ENCODE measurements at regions not wholly inside any gene's neighbourhood (a gene's known extent, or its start where the extent isn't known, plus 50 kb on each side); places are given as distances from the start of the nearest gene placed in this dataset.

- Histone ChIP-seq H3K9ac (ENCODE audit: low read length) (no peak overlapping the region), H3K9me3 (ENCODE audit: control insufficient read depth, low read depth, low read length) (no peaks in the 10 kb centered on the region), H3K27me3 (ENCODE audit: control insufficient read depth, insufficient read depth, low read length) (peaks cover 20% of the 10 kb centered on the region), H3K4me1 (ENCODE audit: control insufficient read depth, low read depth, low read length) (peaks cover 9% of the 10 kb centered on the region), H3K27ac (ENCODE audit: low read length) (no peak overlapping the region), H3K4me3 (ENCODE audit: low read length) (no peak overlapping the region), H3K36me3 (ENCODE audit: control insufficient read depth, low read depth, low read length) (no peaks in the 10 kb centered on the region)
These were observed 63.8 kb upstream of the CASZ1 start for GRCh38 chr1:10860218-10860617.

GRCh38 chr1:10860682-10861081 is 64.2 kb upstream of the CASZ1 start:
- Histone ChIP-seq H3K4me1 (ENCODE audit: control insufficient read depth, low read depth, low read length) (peaks cover 9% of the 10 kb centered on the region), H3K27me3 (ENCODE audit: control insufficient read depth, insufficient read depth, low read length) (peaks cover 25% of the 10 kb centered on the region), H3K27ac (ENCODE audit: low read length) (no peak overlapping the region), H3K4me3 (ENCODE audit: low read length) (no peak overlapping the region), H3K36me3 (ENCODE audit: control insufficient read depth, low read depth, low read length) (no peaks in the 10 kb centered on the region), H3K9ac (ENCODE audit: low read length) (no peak overlapping the region), H3K9me3 (ENCODE audit: control insufficient read depth, low read depth, low read length) (no peaks in the 10 kb centered on the region)

DNA sequence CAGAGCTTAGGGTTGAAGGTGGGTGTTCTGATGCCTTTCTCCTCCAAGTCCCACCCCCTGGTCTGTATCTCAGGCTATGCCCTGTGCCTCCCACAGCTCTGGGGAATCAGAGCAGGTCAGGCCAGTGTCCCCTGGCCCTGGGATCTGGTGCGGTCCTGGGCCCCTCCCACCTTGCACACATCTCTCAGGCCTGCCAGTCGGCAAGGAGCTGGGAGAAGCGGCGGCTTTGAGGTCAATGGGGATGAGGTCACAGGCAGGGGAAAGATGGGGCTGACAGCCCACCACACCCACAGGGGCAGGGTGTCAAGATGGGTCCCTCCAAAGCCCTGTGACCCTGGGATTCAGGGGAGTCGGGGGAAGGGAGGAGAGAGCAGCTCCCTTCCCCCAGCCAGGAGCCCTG is 65.4 kb upstream of the CASZ1 start:
- Histone ChIP-seq H3K4me3 (ENCODE audit: low read length) (no peak overlapping the region), H3K4me1 (ENCODE audit: control insufficient read depth, low read depth, low read length) (peaks cover 9% of the 10 kb centered on the region), H3K36me3 (ENCODE audit: control insufficient read depth, low read depth, low read length) (no peaks in the 10 kb centered on the region), H3K27me3 (ENCODE audit: control insufficient read depth, insufficient read depth, low read length) (peaks cover 34% of the 10 kb centered on the region), H3K9ac (ENCODE audit: low read length) (no peak overlapping the region), H3K27ac (ENCODE audit: low read length) (no peak overlapping the region), H3K9me3 (ENCODE audit: control insufficient read depth, low read depth, low read length) (no peaks in the 10 kb centered on the region)

GRCh38 chr1:10862743-10863335 is 66.4 kb upstream of the CASZ1 start:
- no peak overlapping the region for H3K4me3 ChIP-seq (ENCODE audit: low read length)
- no peak overlapping the region for H3K9ac ChIP-seq (ENCODE audit: low read length)
- peaks cover 14% of the 10 kb centered on the region for H3K4me1 ChIP-seq (ENCODE audit: control insufficient read depth, low read depth, low read length)
- no peak overlapping the region for H3K27ac ChIP-seq (ENCODE audit: low read length)
- no peaks in the 10 kb centered on the region for H3K36me3 ChIP-seq (ENCODE audit: control insufficient read depth, low read depth, low read length)
- H3K27me3 ChIP-seq (ENCODE audit: control insufficient read depth, insufficient read depth, low read length) = peaks cover 41% of the 10 kb centered on the region
- H3K9me3 ChIP-seq (ENCODE audit: control insufficient read depth, low read depth, low read length) = no peaks in the 10 kb centered on the region

DNA sequence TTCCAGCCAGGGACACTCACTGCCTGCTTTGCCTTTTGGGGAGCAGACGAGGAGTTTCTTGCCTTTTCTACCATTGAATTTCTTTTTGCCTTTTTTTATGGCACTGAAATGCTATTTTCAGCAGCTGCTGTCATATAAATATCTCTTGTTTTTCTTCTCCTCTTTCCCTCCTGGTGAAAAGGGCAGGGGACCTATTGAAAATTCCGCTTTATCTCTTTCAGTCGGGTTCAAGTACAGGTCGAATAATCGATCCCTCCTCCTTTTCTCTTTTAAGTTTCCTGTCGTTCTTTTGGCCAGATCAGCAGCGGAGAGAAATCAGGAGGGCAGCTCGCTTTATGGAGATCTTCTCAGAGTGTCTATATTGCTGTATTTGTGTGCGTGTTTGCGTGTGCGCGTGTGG is 67.4 kb upstream of the CASZ1 start:
- Histone ChIP-seq H3K27ac (ENCODE audit: low read length) (no peak overlapping the region), H3K9ac (ENCODE audit: low read length) (no peak overlapping the region), H3K4me1 (ENCODE audit: control insufficient read depth, low read depth, low read length) (peaks cover 14% of the 10 kb centered on the region), H3K36me3 (ENCODE audit: control insufficient read depth, low read depth, low read length) (no peaks in the 10 kb centered on the region), H3K9me3 (ENCODE audit: control insufficient read depth, low read depth, low read length) (no peaks in the 10 kb centered on the region), H3K27me3 (ENCODE audit: control insufficient read depth, insufficient read depth, low read length) (peaks cover 49% of the 10 kb centered on the region), H3K4me3 (ENCODE audit: low read length) (no peak overlapping the region)

GRCh38 chr1:10864776-10865175 is 68.3 kb upstream of the CASZ1 start:
- Histone ChIP-seq H3K36me3 (ENCODE audit: control insufficient read depth, low read depth, low read length) (no peaks in the 10 kb centered on the region), H3K9ac (ENCODE audit: low read length) (no peak overlapping the region), H3K4me1 (ENCODE audit: control insufficient read depth, low read depth, low read length) (peaks cover 14% of the 10 kb centered on the region), H3K27ac (ENCODE audit: low read length) (no peak overlapping the region), H3K27me3 (ENCODE audit: control insufficient read depth, insufficient read depth, low read length) (peaks cover 49% of the 10 kb centered on the region), H3K9me3 (ENCODE audit: control insufficient read depth, low read depth, low read length) (no peaks in the 10 kb centered on the region), H3K4me3 (ENCODE audit: low read length) (no peak overlapping the region)

DNA sequence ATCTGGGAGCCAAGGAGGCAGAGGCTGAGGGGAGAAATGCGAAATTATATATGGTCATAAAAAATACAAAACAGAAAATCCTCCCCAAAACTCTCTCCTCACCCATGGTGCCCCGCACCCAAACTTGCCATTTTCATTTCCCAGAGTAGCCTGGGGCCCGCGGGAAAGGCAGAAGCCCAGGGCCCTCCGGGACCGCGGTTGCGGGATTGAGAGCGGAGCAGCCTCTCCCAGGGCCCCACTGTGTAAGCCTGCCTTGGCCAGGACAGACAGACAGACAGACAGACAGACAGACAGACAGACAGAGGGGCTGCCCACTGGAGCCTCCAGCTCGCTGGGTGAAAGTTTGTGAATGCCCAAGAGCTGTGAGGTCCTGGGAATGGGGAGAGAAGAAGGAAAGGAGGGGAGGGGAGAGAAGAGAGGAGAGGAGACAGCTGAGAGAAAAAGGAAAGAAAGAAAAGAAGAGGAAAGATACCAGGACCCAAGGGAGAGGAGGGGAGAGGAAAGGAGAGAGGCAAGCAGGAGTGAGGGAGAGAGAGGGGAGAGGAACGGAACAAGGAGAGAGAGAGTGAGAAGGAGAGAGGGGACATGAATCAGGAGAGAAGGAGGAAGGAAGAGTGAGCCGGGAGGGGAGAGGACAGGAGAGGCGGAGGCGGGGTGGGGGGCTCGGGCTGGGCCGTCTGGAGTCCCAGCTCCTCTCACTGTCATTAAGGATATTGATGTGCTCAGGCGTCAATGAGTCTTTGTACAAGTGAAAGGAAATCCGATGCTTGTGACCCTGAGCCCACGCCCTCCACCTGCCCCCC is 69.3 kb upstream of the CASZ1 start:
- Histone ChIP-seq H3K36me3 (ENCODE audit: control insufficient read depth, low read depth, low read length) (no peaks in the 10 kb centered on the region), H3K27me3 (ENCODE audit: control insufficient read depth, insufficient read depth, low read length) (peaks cover 49% of the 10 kb centered on the region)

GRCh38 chr1:10866321-10867093 is 70.1 kb upstream of the CASZ1 start:
- Histone ChIP-seq H3K36me3 (ENCODE audit: control insufficient read depth, low read depth, low read length) (no peaks in the 10 kb centered on the region), H3K27me3 (ENCODE audit: control insufficient read depth, insufficient read depth, low read length) (peaks cover 49% of the 10 kb centered on the region), H3K27ac (ENCODE audit: low read length) (no peak overlapping the region), H3K4me1 (ENCODE audit: control insufficient read depth, low read depth, low read length) (peaks cover 5% of the 10 kb centered on the region), H3K9me3 (ENCODE audit: control insufficient read depth, low read depth, low read length) (no peaks in the 10 kb centered on the region), H3K9ac (ENCODE audit: low read length) (no peak overlapping the region), H3K4me3 (ENCODE audit: low read length) (peak overlapping the region; percentile 61)

More for the DNA sequence above, 69.3 kb upstream of the CASZ1 start:
- H3K9ac ChIP-seq (ENCODE audit: low read length) = no peak overlapping the region
- no peak overlapping the region for H3K27ac ChIP-seq (ENCODE audit: low read length)
- no peaks in the 10 kb centered on the region for H3K9me3 ChIP-seq (ENCODE audit: control insufficient read depth, low read depth, low read length)
- H3K4me3 ChIP-seq (ENCODE audit: low read length) = peak overlapping the region; percentile 11
- peaks cover 5% of the 10 kb centered on the region for H3K4me1 ChIP-seq (ENCODE audit: control insufficient read depth, low read depth, low read length)

GRCh38 chr1:10867138-10867721 is 70.8 kb upstream of the CASZ1 start:
- Histone ChIP-seq H3K4me3 (ENCODE audit: low read length) (peak overlapping the region; percentile 37), H3K27me3 (ENCODE audit: control insufficient read depth, insufficient read depth, low read length) (peaks cover 49% of the 10 kb centered on the region), H3K9ac (ENCODE audit: low read length) (no peak overlapping the region)

DNA sequence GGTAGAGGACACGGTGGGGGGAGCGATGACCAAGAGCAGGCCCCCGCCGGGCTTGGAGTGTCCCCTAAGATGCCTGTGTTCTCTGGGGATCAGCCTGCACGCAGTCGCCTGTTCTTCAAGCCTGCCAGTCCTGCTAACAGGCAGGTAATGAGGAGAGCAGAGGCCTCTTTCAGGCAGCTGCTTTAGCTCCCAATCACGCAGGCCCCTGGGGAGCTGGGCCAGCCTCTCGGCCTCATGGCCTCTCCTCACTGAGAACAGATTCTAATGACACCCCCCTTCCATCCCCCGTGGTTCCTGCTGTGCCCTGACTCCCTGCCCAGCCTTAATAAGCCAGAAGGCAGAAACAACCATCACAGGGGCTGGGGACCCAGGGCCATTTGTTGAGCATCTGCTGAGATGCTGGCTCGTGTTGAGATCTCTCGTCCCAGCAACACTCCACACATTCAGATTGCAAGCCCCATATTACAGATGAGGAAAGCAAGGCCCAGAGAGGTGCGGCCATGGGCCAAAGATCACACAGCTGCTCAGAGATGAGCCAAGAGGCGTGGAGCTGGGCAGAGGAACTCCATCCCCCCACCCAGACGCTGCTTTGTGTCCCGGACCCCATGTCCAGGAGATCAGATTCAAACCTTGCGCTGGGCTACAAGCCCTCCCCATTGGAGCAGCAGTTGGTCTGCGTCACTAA is 71.6 kb upstream of the CASZ1 start:
- peaks cover 5% of the 10 kb centered on the region for H3K4me1 ChIP-seq (ENCODE audit: control insufficient read depth, low read depth, low read length)
- H3K27me3 ChIP-seq (ENCODE audit: control insufficient read depth, insufficient read depth, low read length) = peaks cover 49% of the 10 kb centered on the region
- H3K4me3 ChIP-seq (ENCODE audit: low read length) = peak overlapping the region; percentile 37
- no peak overlapping the region for H3K27ac ChIP-seq (ENCODE audit: low read length)
- no peak overlapping the region for H3K9ac ChIP-seq (ENCODE audit: low read length)
- H3K36me3 ChIP-seq (ENCODE audit: control insufficient read depth, low read depth, low read length) = no peaks in the 10 kb centered on the region
- H3K9me3 ChIP-seq (ENCODE audit: control insufficient read depth, low read depth, low read length) = no peaks in the 10 kb centered on the region

More at GRCh38 chr1:10867138-10867721, 70.8 kb upstream of the CASZ1 start:
- H3K27ac ChIP-seq (ENCODE audit: low read length) = no peak overlapping the region
- H3K9me3 ChIP-seq (ENCODE audit: control insufficient read depth, low read depth, low read length) = no peaks in the 10 kb centered on the region
- peaks cover 5% of the 10 kb centered on the region for H3K4me1 ChIP-seq (ENCODE audit: control insufficient read depth, low read depth, low read length)
- H3K36me3 ChIP-seq (ENCODE audit: control insufficient read depth, low read depth, low read length) = no peaks in the 10 kb centered on the region

DNA sequence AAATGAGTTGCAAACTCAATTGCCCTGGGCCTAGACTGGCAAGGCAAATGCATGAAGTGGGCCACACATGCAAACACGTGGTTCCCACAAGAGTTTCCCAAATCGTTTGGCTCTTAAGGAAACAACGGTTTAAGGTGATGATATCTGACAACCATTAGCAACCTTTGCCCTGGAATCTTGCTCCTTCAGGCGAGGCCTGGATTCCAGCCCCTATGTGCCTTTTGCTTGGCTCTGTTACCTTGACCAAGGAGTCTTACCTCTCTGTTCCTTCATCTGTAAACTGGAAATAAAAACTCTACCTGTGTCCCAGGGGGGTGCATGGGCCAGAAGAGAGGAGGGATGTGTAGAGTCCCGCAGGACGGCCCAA is 72.1 kb upstream of the CASZ1 start:
- Histone ChIP-seq H3K27ac (ENCODE audit: low read length) (no peak overlapping the region), H3K27me3 (ENCODE audit: control insufficient read depth, insufficient read depth, low read length) (peaks cover 45% of the 10 kb centered on the region), H3K36me3 (ENCODE audit: control insufficient read depth, low read depth, low read length) (no peaks in the 10 kb centered on the region), H3K4me3 (ENCODE audit: low read length) (no peak overlapping the region), H3K9me3 (ENCODE audit: control insufficient read depth, low read depth, low read length) (no peaks in the 10 kb centered on the region), H3K9ac (ENCODE audit: low read length) (no peak overlapping the region), H3K4me1 (ENCODE audit: control insufficient read depth, low read depth, low read length) (peaks cover 5% of the 10 kb centered on the region)
